HG02798 (cell line): ENCODE measurements at regions not wholly inside any gene's neighbourhood (a gene's known extent, or its start where the extent isn't known, plus 50 kb on each side); places are given as distances from the start of the nearest gene placed in this dataset.
"Not testable (repeated sequence)": the region's sequence is repeated elsewhere in the genome, so short reads cannot be mapped to it uniquely, and the experiment has no call there.

Experiments used
- ATAC-seq: cut with Tn5 transposase; IDR thresholded peaks from one replicate; pipeline ENCODE4 v1.9.1; 2021; ENCODE audit warnings: mild to moderate bottlenecking; ENCODE audit not compliant: unreplicated experiment, poor library complexity

GRCh38 chr21:20110368-20110767, 887.8 kb upstream of the NCAM2 start:
- ATAC-seq: no peak

GRCh38 chr21:20151741-20152140, 846.5 kb upstream of the NCAM2 start:
- ATAC-seq: no peak

- ATAC-seq: no peak
Observed at GRCh38 chr21:20163167-20163566, 835.0 kb upstream of the NCAM2 start.

- no peak for ATAC-seq
Observed at GRCh38 chr21:20167059-20167458, 831.1 kb upstream of the NCAM2 start.

- no peak for ATAC-seq
Observed at GRCh38 chr21:20169812-20170576, 828.2 kb upstream of the NCAM2 start.

- ATAC-seq: no peak
Observed at GRCh38 chr21:20186186-20186585, 812.0 kb upstream of the NCAM2 start.

GRCh38 chr21:20187028-20187427, 811.2 kb upstream of the NCAM2 start:
- no peak for ATAC-seq

- ATAC-seq: not testable (repeated sequence)
Observed at GRCh38 chr21:20201323-20201722, 796.9 kb upstream of the NCAM2 start.

GRCh38 chr21:20207335-20207734, 790.9 kb upstream of the NCAM2 start:
- no peak for ATAC-seq

GRCh38 chr21:20215959-20216358, 782.2 kb upstream of the NCAM2 start:
- ATAC-seq: no peak

GRCh38 chr21:20220586-20220985, 777.6 kb upstream of the NCAM2 start:
- no peak for ATAC-seq

GRCh38 chr21:20221981-20222380, 776.2 kb upstream of the NCAM2 start:
- ATAC-seq: not testable (repeated sequence)

GRCh38 chr21:20236649-20237048, 761.6 kb upstream of the NCAM2 start:
- ATAC-seq: not testable (repeated sequence)

GRCh38 chr21:20249401-20249800, 748.8 kb upstream of the NCAM2 start:
- no peak for ATAC-seq

- ATAC-seq: no peak
Observed at GRCh38 chr21:20250337-20250736, 747.9 kb upstream of the NCAM2 start.

- no peak for ATAC-seq
Observed at GRCh38 chr21:20253261-20253660, 744.9 kb upstream of the NCAM2 start.

GRCh38 chr21:20254964-20255363, 743.2 kb upstream of the NCAM2 start:
- no peak for ATAC-seq

GRCh38 chr21:20257052-20257740, 741.0 kb upstream of the NCAM2 start:
- no peak for ATAC-seq

GRCh38 chr21:20258542-20258941, 739.7 kb upstream of the NCAM2 start:
- ATAC-seq: no peak

GRCh38 chr21:20259031-20259867, 739.0 kb upstream of the NCAM2 start:
- no peak for ATAC-seq

- no peak for ATAC-seq
Observed at GRCh38 chr21:20260124-20260523, 738.1 kb upstream of the NCAM2 start.
